MM.1S (cell line): ENCODE measurements at regions not wholly inside any gene's neighbourhood (a gene's known extent, or its start where the extent isn't known, plus 50 kb on each side); places are given as distances from the start of the nearest gene placed in this dataset.

Source experiments
- CTCF ChIP-seq: fragments of 300-600 bp; sonication (generic); IDR thresholded peaks from 2 replicates; pipeline ENCODE4 v1.5.1; 2016; ENCODE audit warnings: antibody characterized with exemption, low read length, mixed read lengths
- EZH2 ChIP-seq: fragments of 300-600 bp; sonication (generic); optimal IDR thresholded peaks from 2 replicates; pipeline ENCODE3; 2017; ENCODE audit warnings: low read depth, mild to moderate bottlenecking, antibody characterized with exemption, low read length, mixed read lengths

GRCh38 chr6:44733126-44733525 is 345.6 kb downstream of the CDC5L start:
- TF ChIP-seq CTCF (no peak), EZH2 (no peak)
